OCI-M1 (cell line): ENCODE measurements at regions not wholly inside any gene's neighbourhood (a gene's known extent, or its start where the extent isn't known, plus 50 kb on each side); places are given as distances from the start of the nearest gene placed in this dataset.
A peak's percentile ranks its signal among the peaks of the same experiment; 100 is the strongest.
"Not testable (repeated sequence)": the region's sequence is repeated elsewhere in the genome, so short reads cannot be mapped to it uniquely, and the experiment has no call there.

Experiments used
- DNase-seq: peaks from one replicate; lab custom pipeline; 2025; lab: John Stamatoyannopoulos, UW

DNA sequence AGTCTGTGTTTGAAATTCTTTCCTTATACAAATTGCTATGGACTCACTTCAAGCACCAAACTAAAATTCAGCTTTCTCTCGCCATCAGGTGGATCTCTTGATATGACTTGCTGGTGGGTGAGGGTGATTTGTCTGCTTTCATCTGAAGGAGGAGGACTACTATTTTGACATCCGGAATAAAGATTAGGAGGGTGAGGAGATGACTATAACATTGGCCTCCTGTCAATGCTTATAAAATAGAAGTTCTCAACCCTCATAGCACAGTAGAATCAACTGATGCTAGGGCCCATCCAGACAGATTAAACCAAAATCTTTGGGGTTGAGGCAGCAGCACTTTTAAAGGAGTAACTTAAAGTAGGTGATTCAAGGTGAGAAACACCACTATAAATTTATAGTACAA, 120.4 kb upstream of the DNAJC10 start:
- no peak for DNase-seq

GRCh38 chr2:182597570-182598295, 118.3 kb upstream of the DNAJC10 start:
- peak; percentile 57 for DNase-seq

DNA sequence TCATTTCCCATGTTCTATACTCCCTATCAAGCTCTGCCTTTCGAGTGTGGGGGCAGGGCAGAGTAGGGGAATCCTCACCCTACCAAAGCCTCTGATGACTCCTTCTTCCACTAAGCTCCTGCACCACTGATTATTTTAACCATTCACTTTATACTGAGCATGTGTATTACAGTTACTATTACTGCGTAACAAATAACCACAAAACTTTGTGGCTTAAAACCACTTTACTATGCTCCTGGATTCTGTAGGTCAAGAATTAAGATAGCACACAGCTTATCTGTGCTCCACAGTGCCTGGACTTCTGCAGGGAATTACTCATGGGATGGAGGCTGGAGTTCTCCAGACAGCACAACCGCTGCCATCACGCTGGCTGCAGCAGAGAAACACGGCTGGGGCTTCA, 117.4 kb upstream of the DNAJC10 start:
- DNase-seq, result no peak

GRCh38 chr2:182605166-182605565, 110.9 kb upstream of the DNAJC10 start:
- no peak for DNase-seq

- peak; percentile 13 for DNase-seq
These were observed 109.1 kb upstream of the DNAJC10 start for GRCh38 chr2:182606728-182607681.

GRCh38 chr2:182608181-182608845, 107.7 kb upstream of the DNAJC10 start:
- DNase-seq, result no peak

DNA sequence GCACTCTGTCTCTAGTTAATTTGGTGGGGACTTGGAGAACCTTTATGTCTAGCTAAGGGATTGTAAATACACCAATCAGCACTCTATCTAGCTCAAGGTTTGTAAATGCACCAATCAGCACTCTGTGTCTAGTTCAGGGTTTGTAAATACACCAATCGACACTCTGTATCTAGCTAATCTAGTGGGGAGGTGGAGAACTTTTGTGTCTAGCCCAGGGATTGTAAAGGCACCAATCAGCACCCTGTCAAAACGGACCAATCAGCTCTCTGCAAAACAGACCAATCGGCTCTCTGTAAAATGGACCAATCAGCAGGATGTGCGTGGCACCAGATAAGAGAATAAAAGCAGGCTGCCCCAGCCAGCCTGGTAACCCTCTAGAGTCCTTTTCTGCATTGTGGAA, 107.1 kb upstream of the DNAJC10 start:
- not testable (repeated sequence) for DNase-seq

- peak; percentile 12 for DNase-seq
These were observed 105.8 kb upstream of the DNAJC10 start for GRCh38 chr2:182610231-182610630.

- no peak for DNase-seq
These were observed 105.0 kb upstream of the DNAJC10 start for GRCh38 chr2:182611009-182611408.

DNA sequence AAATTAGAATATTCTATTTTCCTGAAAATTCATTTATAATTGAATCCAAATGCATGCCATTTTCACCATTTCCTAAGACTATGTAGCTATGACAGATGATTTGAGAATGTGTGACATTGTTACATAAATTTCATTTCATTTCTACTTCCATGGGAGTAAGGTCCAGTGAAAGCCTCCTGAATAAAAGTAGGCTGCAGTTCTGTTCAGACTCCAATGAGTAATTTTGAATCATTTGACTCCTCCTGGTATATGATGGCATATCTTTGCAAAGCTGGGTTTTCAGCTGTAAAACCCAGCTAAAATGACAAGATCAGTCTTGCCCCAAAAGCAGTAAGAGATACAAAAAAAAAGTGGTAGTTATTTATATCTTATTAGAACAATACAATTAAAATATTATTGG, 101.0 kb upstream of the DNAJC10 start:
- DNase-seq, result no peak

- DNase-seq, result no peak
These were observed 99.3 kb upstream of the DNAJC10 start for GRCh38 chr2:182616471-182617393.

DNA sequence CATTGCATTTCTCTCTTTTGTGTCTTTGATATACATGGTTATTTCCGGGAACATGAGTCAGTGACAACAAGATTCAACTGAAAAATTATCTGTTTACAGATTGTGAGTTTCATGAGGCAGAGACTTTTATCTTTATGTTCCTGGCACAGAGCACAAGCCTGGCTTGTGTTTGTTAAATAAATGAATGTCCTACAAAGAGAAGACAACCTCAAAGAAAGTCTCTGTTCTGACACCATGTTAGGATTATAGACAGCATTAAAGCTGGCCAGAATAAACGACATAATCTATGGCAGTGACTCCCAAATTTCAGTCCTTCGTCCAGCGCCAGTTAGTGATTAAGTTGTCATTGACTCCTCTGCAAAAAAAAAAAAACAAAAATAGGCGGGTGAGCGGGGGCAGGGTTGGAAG, 97.4 kb upstream of the DNAJC10 start:
- peak; percentile 45 for DNase-seq

- no peak for DNase-seq
These were observed 96.8 kb upstream of the DNAJC10 start for GRCh38 chr2:182619276-182619675.

DNA sequence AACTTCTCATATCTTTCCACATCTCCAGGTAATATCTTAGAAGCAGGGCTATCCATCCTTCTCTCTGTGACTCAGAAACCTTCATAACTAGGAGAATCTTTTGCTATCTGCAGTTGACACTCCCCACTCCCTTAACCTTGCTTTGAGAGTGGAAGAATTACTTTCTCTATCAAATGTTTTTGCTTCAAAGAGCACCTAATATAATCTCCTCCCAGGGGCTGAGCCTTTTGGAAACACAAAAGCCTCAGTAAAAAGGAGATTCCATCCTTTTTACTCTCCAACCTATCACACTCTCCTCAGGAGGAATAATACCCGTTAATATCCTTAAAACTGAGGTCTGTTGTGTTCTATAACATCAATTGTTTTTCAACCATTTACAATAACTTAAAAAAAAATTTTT, 94.9 kb upstream of the DNAJC10 start:
- DNase-seq, result no peak

DNA sequence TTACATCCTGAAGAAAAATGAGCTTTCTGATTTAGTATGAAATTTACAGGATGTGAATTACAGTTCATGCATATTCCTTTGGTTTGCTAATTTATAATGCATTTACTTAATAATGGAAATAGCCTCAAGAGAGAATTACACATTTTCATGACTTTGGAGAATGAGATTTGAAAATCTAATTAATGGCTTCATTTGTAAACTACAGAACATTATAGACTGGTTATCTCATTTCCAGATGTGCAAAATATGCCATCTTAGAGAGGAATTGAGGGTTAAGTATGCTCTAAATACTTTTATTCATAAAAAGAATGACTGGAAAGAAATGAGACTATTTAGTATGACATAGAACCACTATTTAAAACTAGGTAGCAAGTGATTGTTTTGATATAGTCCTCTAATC, 94.2 kb upstream of the DNAJC10 start:
- DNase-seq, result no peak

DNA sequence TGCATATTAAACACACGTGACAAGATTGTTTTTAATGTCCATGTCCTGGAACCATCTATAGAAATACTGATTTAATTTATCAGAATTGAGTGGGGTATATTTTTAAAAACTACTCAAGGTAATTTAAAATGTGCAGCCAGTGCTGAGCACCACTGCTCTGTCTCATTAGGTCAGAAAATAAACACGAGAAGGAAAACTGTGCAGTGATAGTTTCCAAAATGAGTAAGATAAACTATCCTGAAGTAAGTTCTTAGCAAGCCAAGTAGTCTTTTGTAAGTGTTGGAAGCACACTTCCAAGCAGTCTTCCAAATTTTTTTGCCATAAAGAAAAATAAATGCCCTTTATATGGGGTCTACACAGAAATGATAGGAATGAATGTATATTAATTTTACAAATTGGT, 93.8 kb upstream of the DNAJC10 start:
- DNase-seq, result no peak

DNA sequence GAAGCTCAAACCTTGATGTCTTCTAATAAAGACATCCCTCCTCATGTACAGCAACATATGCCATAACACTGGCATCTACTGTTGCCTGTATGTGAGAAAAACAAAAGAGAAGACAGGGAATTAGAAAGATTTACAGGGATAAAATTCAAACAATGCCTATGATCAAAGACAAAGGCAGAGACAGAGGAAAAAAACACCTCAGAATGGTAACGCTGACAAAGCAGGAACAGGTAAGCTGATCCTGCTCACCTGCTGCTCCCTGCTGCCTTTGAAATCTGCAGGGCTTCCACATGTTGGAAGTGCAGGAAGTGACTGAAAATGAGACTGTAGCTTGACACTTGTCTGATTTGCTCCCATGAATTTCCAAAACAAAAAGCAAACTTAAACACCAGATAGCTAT, 90.2 kb upstream of the DNAJC10 start:
- DNase-seq, result no peak

- no peak for DNase-seq
These were observed 87.1 kb upstream of the DNAJC10 start for GRCh38 chr2:182628916-182629315.

DNA sequence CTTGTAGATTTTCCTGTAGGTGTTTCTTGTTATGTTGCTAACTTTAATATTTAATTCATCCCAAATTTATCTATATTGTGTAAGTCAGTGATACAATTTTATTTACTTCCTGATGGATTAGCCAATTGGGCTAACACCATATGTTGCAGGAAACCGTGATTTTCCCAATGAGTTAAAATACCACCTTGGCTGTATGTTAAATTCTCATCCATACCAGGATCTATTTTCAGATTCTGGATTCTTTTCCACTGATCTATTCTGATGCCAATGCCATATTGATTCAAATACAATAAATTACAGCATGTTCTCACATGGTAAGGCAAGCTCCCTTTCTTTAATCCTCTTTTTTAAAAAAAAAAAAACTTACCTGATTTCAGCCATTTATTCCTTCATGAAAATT, 85.8 kb upstream of the DNAJC10 start:
- no peak for DNase-seq

GRCh38 chr2:182631299-182631698, 84.8 kb upstream of the DNAJC10 start:
- DNase-seq, result no peak

- DNase-seq, result no peak
These were observed 81.7 kb upstream of the DNAJC10 start for GRCh38 chr2:182634386-182634785.

- no peak for DNase-seq
These were observed 79.4 kb upstream of the DNAJC10 start for GRCh38 chr2:182636699-182637098.
